ENCODE measurements at regions not wholly inside any gene's neighbourhood (a gene's known extent, or its start where the extent isn't known, plus 50 kb on each side); places are given as distances from the start of the nearest gene placed in this dataset.

GRCh38 chr16:49022351-49022963, 259.2 kb downstream of the CBLN1 start:
- no peaks in the 10 kb centered on the region for H3K9me3 ChIP-seq (ENCODE audit: low read depth, low read length)
- H3K79me2 ChIP-seq (ENCODE audit: insufficient read depth, low read length), result no peaks in the 10 kb centered on the region
- no peak overlapping the region for H3K4me3 ChIP-seq (ENCODE audit: insufficient read depth, low read length)
- TF ChIP-seq CTCF (IDR thresholded peaks at IDR 0.05; ENCODE audit: extremely low read depth, low read depth, low read length), result no peak
- H3K4me1 ChIP-seq (ENCODE audit: insufficient read depth, low read length), result no peaks in the 10 kb centered on the region
- no peak overlapping the region for H3K4me2 ChIP-seq (ENCODE audit: insufficient read depth, low read length)
- H2AFZ ChIP-seq (ENCODE audit: low read length), result no peak overlapping the region
- no peaks in the 10 kb centered on the region for H3K27me3 ChIP-seq (ENCODE audit: insufficient read depth, low read length)
- H3K36me3 ChIP-seq (ENCODE audit: insufficient read depth, low read length), result no peaks in the 10 kb centered on the region
- no peaks in the 10 kb centered on the region for H4K20me1 ChIP-seq (ENCODE audit: insufficient read depth, low read length)
- no peak for DNase-seq (ENCODE audit: insufficient read length, low spot score, missing footprints)
- no peak overlapping the region for H3K27ac ChIP-seq (ENCODE audit: low read depth, low read length)

- peak overlapping the region; percentile 32 for H3K4me2 ChIP-seq (ENCODE audit: insufficient read depth, low read length)
- H3K27me3 ChIP-seq (ENCODE audit: insufficient read depth, low read length), result no peaks in the 10 kb centered on the region
- no peak overlapping the region for H3K4me3 ChIP-seq (ENCODE audit: insufficient read depth, low read length)
- no peaks in the 10 kb centered on the region for H4K20me1 ChIP-seq (ENCODE audit: insufficient read depth, low read length)
- no peak for TF ChIP-seq CTCF (IDR thresholded peaks at IDR 0.05; ENCODE audit: extremely low read depth, low read depth, low read length)
- no peaks in the 10 kb centered on the region for H3K9me3 ChIP-seq (ENCODE audit: low read depth, low read length)
- no peaks in the 10 kb centered on the region for H3K4me1 ChIP-seq (ENCODE audit: insufficient read depth, low read length)
- H3K36me3 ChIP-seq (ENCODE audit: insufficient read depth, low read length), result no peaks in the 10 kb centered on the region
- H3K27ac ChIP-seq (ENCODE audit: low read depth, low read length), result no peak overlapping the region
- no peak overlapping the region for H2AFZ ChIP-seq (ENCODE audit: low read length)
- no peaks in the 10 kb centered on the region for H3K79me2 ChIP-seq (ENCODE audit: insufficient read depth, low read length)
- no peak for DNase-seq (ENCODE audit: insufficient read length, low spot score, missing footprints)
These were observed 260.5 kb downstream of the CBLN1 start for GRCh38 chr16:49021136-49021535.

- Histone ChIP-seq H4K20me1 (ENCODE audit: insufficient read depth, low read length) (no peaks in the 10 kb centered on the region), H3K4me2 (ENCODE audit: insufficient read depth, low read length) (no peak overlapping the region), H3K27ac (ENCODE audit: low read depth, low read length) (no peak overlapping the region), H3K27me3 (ENCODE audit: insufficient read depth, low read length) (no peaks in the 10 kb centered on the region), H3K4me1 (ENCODE audit: insufficient read depth, low read length) (no peaks in the 10 kb centered on the region), H2AFZ (ENCODE audit: low read length) (no peak overlapping the region), H3K36me3 (ENCODE audit: insufficient read depth, low read length) (no peaks in the 10 kb centered on the region), H3K9me3 (ENCODE audit: low read depth, low read length) (no peaks in the 10 kb centered on the region), H3K79me2 (ENCODE audit: insufficient read depth, low read length) (no peaks in the 10 kb centered on the region), H3K4me3 (ENCODE audit: insufficient read depth, low read length) (no peak overlapping the region)
- TF ChIP-seq CTCF (IDR thresholded peaks at IDR 0.05; ENCODE audit: extremely low read depth, low read depth, low read length), result no peak
- DNase-seq (ENCODE audit: insufficient read length, low spot score, missing footprints), result no peak
These were observed 261.2 kb downstream of the CBLN1 start for GRCh38 chr16:49020436-49020835.

GRCh38 chr16:49019831-49020230, 261.8 kb downstream of the CBLN1 start:
- Histone ChIP-seq H2AFZ (ENCODE audit: low read length) (no peak overlapping the region), H3K9me3 (ENCODE audit: low read depth, low read length) (no peaks in the 10 kb centered on the region), H3K4me1 (ENCODE audit: insufficient read depth, low read length) (no peaks in the 10 kb centered on the region), H3K4me2 (ENCODE audit: insufficient read depth, low read length) (no peak overlapping the region), H3K27ac (ENCODE audit: low read depth, low read length) (no peak overlapping the region), H3K79me2 (ENCODE audit: insufficient read depth, low read length) (no peaks in the 10 kb centered on the region), H4K20me1 (ENCODE audit: insufficient read depth, low read length) (no peaks in the 10 kb centered on the region), H3K36me3 (ENCODE audit: insufficient read depth, low read length) (no peaks in the 10 kb centered on the region), H3K27me3 (ENCODE audit: insufficient read depth, low read length) (no peaks in the 10 kb centered on the region), H3K4me3 (ENCODE audit: insufficient read depth, low read length) (no peak overlapping the region)
- TF ChIP-seq CTCF (IDR thresholded peaks at IDR 0.05; ENCODE audit: extremely low read depth, low read depth, low read length), result no peak
- no peak for DNase-seq (ENCODE audit: insufficient read length, low spot score, missing footprints)
